Ammon's horn (tissue), 1 donor: ENCODE measurements at regions not wholly inside any gene's neighbourhood (a gene's known extent, or its start where the extent isn't known, plus 50 kb on each side); places are given as distances from the start of the nearest gene placed in this dataset.

ENCODE experiments used
- DNase-seq: peaks from one replicate; pipeline ENCODE4 v3.0.0-alpha.2; 2016; ENCODE audit warnings: low spot score

DNA sequence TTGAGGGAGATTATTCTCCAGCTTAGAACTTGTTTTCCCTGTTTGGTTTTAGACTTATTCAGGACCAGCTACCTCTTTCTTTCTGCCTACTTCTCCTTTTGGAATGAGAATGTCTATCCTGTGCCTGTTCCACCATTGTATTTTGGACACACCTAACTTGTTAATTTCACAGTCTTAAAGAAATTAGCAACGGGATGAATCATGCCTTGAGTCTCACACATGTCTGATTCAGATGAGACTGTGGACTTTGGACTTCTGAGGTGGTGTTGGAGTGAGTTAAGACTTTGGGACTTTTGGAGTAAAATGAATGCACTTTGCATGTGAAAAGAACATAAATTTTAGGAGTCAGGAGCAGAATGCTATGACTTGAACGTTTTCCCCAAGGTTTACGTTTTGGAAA lies 581.4 kb downstream of the CDH11 start:
- DNase-seq = no peak

GRCh38 chr16:64539811-64540371 lies 582.0 kb downstream of the CDH11 start:
- no peak for DNase-seq

DNA sequence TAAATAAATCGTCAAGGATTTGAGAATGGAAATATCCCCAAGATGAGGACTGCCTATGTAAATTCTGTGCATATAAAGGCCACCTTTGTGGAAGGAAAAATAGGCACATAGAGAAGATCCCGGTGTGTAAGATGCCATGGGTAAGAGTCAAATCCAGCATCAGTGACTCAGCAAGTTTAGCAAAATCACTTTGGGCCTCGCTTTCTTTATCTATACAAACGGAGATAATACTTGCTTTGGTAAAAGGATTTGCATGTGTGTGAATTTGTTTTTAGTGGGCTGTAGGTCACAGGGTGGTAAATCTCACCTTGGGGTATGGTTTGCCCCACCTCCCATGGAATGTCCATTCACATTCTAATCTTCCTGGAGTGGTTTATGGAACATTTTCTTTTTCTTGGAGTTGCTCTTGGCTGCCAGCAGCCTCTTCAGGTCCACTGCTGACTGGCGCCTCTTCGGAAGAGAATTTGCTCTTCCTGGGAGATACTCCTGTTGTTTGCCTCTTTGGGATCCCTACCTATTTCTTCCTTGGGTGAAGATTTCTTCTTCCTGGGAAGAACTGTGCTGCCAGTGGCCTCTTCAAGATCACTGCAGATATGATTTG lies 587.6 kb downstream of the CDH11 start:
- no peak for DNase-seq

GRCh38 chr16:64532691-64533090 lies 589.2 kb downstream of the CDH11 start:
- DNase-seq = no peak

- no peak for DNase-seq
Measured at GRCh38 chr16:64532117-64532516, 589.7 kb downstream of the CDH11 start.

DNA sequence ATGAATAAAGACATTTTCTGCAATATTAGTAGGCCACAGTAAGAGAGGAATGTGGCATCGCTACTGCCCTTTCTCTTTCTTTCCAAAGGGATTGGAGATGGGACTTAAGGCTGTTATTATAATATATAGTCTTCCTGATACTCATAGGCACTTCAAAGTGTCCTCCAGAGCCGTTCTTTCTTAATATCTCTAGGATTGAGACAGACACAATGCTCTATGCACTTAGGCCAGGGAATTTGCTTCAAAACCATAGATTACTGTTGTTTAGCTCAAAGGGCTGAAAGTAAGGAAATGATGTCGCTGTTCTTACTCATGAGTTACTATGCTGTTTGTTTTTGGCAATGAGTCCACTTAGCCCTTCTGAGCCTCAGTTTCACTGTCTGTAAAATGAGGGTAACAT lies 590.5 kb downstream of the CDH11 start:
- DNase-seq = no peak

GRCh38 chr16:64522548-64522947 lies 599.3 kb downstream of the CDH11 start:
- no peak for DNase-seq

DNA sequence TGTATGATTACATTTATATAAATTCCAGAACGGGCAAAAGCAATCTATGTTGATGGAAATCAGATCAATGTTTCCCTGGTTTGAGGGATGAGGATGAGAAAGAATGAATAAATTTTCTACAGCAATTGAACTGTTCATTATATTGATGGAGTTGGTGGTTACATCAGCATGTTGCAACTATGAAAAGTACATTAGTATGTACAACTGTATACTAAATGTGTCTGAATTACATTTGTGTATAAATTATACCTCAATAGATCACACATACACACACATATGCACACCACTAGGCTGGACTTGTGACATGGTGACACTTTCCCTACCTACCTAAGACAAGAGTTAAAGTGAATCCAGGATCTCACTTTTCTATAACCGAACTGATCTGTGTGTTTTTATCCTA lies 608.0 kb downstream of the CDH11 start:
- DNase-seq = no peak

DNA sequence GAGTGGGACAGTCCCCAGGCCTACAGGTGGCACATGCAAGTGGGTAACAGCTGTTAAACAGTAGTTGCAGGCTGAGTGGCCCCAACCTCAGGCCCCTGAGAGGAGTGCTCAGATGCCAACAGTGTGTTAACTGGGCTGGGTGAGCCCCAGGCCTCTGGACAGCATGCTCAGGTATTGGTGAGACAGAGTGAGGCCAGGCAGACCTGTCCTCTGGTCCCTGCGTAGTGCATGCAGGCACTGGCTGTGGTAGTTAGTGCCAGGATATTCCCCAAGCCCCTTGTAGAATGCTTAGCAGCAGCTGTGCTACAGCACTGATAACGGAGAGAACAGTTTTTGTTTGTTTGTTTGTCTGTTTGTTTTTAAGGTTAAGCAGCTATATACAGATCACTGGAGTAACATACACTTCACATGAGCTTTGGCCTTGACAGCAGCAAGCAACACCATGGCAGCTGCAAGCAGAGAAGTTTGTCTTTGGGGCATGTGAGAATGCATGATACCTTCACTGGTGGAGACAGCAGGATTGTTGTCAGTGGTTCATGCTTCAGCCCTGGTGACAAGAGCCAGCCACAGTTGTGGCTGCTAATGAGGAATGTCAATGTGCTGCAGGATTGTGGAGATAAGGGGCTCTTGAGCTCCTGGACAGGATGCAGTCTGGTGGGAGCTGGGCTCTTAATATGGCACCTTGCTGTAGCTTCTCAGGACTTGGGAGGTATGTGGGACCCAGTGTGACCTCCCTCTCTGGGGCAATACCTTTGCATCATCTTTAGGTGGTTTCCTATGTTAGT lies 614.4 kb downstream of the CDH11 start:
- DNase-seq = no peak

DNA sequence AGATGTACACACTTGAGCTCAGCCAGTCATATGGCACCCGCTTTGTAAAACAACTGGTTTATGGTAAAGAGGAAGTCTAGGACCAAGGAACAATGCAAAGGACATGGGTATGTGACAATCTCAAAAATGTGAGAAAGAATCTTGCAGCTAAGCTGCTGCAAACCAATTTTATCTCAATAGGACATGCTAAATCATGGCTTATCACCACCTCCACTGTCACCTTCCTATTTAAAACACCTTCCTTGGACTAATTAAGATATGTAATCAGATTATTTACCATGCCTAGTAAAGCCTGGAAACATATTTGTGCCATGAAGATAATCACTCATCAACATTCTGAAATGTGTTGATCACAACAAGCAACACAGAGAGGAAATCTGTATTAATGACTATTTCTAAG lies 622.7 kb downstream of the CDH11 start:
- DNase-seq = no peak

DNA sequence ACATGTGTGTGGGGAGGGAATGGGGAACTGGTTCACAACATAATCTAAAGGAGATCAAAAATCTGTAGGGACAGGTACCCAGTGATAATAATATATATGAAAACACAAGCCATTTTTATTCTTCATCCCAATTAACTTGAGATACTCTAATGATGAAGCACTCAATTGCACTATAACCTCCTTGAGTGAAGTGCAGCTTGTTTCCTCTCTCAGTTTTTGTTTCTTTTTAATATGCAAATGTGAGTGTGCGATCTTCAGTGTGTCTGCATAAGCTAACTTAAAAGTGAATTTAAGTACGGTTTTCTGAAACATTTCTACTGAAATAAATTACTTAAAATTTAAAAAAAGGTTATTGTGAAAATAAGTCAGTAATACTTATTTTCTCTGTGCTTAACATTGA lies 623.5 kb downstream of the CDH11 start:
- no peak for DNase-seq

DNA sequence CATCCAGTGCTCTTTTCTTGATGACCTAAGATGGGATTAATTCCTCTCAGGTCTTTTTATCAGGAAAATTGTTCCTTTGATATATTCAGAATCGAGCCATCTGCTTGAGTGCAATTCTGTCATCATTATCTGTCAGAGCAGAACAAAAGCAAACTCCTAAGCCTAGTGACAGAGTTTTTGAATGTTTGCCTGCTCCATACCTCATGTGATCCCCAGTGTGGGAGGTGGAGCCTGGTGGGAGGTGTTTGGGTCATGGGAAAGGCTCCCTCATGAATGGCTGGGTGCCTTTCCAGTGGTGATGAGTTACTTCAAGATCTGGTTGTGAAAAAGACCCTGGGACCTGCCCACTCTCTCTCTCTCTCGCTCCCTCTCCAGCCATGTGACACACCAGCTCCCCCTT lies 628.2 kb downstream of the CDH11 start:
- peak; percentile 19 for DNase-seq

- no peak for DNase-seq
Measured at GRCh38 chr16:64489449-64489848, 632.4 kb downstream of the CDH11 start.

- no peak for DNase-seq
Measured at GRCh38 chr16:64486561-64486960, 635.3 kb downstream of the CDH11 start.

DNA sequence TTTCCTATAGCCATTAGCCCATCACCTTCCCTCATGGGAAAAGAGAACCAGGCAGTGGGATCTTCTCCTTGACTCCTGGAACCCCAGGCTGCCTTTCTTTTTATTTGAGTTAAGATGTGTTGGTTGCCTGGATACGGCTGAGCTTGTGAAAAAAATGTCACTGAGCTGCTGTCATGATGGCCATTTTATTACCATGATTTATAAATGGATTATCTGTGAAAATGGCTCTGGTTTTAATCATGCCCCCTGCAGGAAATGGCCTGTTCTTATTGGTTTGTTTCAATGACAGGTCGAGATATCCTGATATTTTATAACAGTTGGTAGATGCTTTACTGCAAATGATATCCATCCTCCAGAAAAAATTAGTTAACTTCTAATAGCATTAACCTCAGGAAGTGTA lies 640.4 kb downstream of the CDH11 start:
- DNase-seq = no peak

- no peak for DNase-seq
Measured at GRCh38 chr16:64478252-64478906, 643.5 kb downstream of the CDH11 start.

GRCh38 chr16:64475627-64476351 lies 646.1 kb downstream of the CDH11 start:
- no peak for DNase-seq

GRCh38 chr16:64470916-64471315 lies 650.9 kb downstream of the CDH11 start:
- no peak for DNase-seq

DNA sequence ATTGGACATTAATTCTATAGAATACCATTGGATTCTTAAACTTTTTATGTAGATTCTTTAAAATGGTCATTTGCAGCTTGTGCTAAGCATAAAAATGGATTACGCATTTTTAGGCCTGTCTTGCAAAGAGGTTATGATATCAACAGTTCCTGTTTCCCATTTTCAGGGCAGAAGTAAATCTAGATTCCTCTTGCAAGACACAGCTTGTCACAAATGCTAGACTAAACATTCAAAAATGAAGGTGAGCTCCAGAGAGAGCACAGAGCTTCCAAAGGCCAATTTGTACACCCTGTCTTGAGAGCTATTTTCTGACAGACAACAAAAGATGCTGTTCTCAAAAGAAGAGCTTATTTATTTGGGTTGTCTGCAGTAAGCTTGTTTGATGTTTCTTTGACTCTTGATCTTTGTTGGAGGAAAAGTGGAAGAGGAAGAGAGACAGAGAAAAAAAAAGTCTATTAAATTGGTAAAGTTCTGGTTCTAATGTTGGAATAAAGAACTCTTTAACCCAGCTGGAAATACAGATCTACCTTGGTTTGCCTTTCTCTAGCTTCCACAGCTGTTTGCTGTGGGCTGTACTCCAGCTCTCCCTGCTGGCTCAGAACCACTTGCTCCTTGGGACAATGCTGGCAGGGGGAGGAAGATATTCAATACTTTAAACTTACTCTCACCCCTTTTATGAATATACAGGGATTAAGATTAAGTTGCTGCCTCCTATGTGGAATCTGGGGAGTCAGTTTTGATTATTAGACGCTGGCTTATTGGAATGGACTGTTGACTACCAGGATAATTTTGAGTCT lies 651.8 kb downstream of the CDH11 start:
- DNase-seq = no peak

- no peak for DNase-seq
Measured at GRCh38 chr16:64469351-64469750, 652.5 kb downstream of the CDH11 start.

GRCh38 chr16:64468515-64469090 lies 653.3 kb downstream of the CDH11 start:
- DNase-seq = no peak
